HepG2 (cell line): ENCODE measurements at regions not wholly inside any gene's neighbourhood (a gene's known extent, or its start where the extent isn't known, plus 50 kb on each side); places are given as distances from the start of the nearest gene placed in this dataset.

Experiments used
- ATF2 ChIP-seq: sonication (generic); formaldehyde crosslinking; IDR thresholded peaks from 2 replicates; pipeline ENCODE4 v1.4.0; 2020; ENCODE audit warnings: missing genetic modification reagents
- JUND ChIP-seq: sonication (generic); formaldehyde crosslinking; IDR thresholded peaks from 2 replicates; pipeline ENCODE4 v1.8.0; 2022; ENCODE audit warnings: mild to moderate bottlenecking, missing genetic modification reagents
- NBN ChIP-seq: fragments of 450-650 bp; conservative IDR thresholded peaks from 2 replicates; pipeline ENCODE4 v1.6.1; 2017
- STAT5B ChIP-seq: sonication (generic); formaldehyde crosslinking; IDR thresholded peaks from 2 replicates; pipeline ENCODE4 v1.4.0; 2020; ENCODE audit warnings: missing genetic modification reagents
- USF2 ChIP-seq, 2 experiments: sonication (generic) in 1 of 2; formaldehyde crosslinking in 1 of 2; IDR thresholded peaks; 2 replicates each; pipeline versions ENCODE4 v1.5.1 to v1.6.1; 2011 to 2020; ENCODE audit warnings: borderline replicate concordance in 1 of 2, low read depth in 1 of 2, low read length in 1 of 2, mild to moderate bottlenecking in 1 of 2, missing genetic modification reagents in 1 of 2, moderate library complexity in 1 of 2
- YY1 ChIP-seq: IDR thresholded peaks from 2 replicates; pipeline ENCODE4 v1.6.1; 2011; ENCODE audit warnings: low read length, low read depth, moderate library complexity, mild to moderate bottlenecking; ENCODE audit not compliant: insufficient read depth, insufficient replicate concordance
- ZMYM3 ChIP-seq: sonication (generic); formaldehyde crosslinking; IDR thresholded peaks from 2 replicates; pipeline ENCODE4 v1.5.1; 2020; ENCODE audit warnings: mild to moderate bottlenecking, missing genetic modification reagents

GRCh38 chr2:82395531-82395930 lies 2063.5 kb downstream of the SUCLG1 start:
- no peak for TF ChIP-seq JUND (CRISPR knock-in tag)
- TF ChIP-seq STAT5B (CRISPR knock-in tag), result no peak
- TF ChIP-seq USF2 (IDR thresholded peaks at IDR 0.05; ENCODE audit: low read depth, low read length), result no peak
- TF ChIP-seq USF2 (CRISPR knock-in tag; IDR thresholded peaks at IDR 0.05; ENCODE audit: borderline replicate concordance), result no peak
- TF ChIP-seq NBN, result no peak
- TF ChIP-seq ZMYM3, result no peak
- no peak for TF ChIP-seq YY1
- no peak for TF ChIP-seq ATF2
